ENCODE measurements at regions not wholly inside any gene's neighbourhood (a gene's known extent, or its start where the extent isn't known, plus 50 kb on each side); places are given as distances from the start of the nearest gene placed in this dataset.

DNA sequence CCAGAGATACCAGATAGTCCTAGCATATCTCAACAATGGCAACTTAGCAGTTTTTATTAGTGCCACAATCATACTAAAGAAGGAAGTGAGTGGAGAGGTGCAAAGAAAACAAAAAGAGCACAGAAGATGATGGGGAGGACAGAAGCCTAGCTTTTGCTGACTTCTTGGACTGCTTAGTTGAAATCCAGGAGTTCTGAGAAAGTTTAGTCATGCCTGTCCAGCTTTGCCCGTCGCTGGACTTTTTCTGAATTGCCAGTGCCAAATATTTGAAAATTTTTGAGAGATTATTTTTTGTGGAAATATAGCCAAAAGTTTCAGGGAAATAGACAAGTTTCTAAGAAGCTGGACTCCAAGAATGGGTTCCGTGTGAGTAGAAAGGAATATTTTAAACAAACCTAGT, 558.7 kb upstream of the TNP1 start:
- TF ChIP-seq, protein P1, sequence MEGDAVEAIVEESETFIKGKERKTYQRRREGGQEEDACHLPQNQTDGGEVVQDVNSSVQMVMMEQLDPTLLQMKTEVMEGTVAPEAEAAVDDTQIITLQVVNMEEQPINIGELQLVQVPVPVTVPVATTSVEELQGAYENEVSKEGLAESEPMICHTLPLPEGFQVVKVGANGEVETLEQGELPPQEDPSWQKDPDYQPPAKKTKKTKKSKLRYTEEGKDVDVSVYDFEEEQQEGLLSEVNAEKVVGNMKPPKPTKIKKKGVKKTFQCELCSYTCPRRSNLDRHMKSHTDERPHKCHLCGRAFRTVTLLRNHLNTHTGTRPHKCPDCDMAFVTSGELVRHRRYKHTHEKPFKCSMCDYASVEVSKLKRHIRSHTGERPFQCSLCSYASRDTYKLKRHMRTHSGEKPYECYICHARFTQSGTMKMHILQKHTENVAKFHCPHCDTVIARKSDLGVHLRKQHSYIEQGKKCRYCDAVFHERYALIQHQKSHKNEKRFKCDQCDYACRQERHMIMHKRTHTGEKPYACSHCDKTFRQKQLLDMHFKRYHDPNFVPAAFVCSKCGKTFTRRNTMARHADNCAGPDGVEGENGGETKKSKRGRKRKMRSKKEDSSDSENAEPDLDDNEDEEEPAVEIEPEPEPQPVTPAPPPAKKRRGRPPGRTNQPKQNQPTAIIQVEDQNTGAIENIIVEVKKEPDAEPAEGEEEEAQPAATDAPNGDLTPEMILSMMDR (IDR thresholded peaks at IDR 0.05; ENCODE audit: insufficient read depth, low read depth, low read length): no peak
- ChIA-PET POLR2A (interaction anchor here (0.6 to 0.7 kb wide), 2 partner anchors 39 to 80 kb away, joined by 4 to 6 read pairs; no protein-coding TSS in a partner anchor), CTCF (interaction anchor here (1.3 kb wide), 1 partner anchor 22 kb away, joined by 4 read pairs; no protein-coding TSS in a partner anchor)
- no peaks in the 10 kb centered on the region for H3K27me3 ChIP-seq (ENCODE audit: control insufficient read depth, insufficient read depth, low read length)
- H3K4me3 ChIP-seq (ENCODE audit: low read depth, low read length): no peak overlapping the region
- no peaks in the 10 kb centered on the region for H3K36me3 ChIP-seq (ENCODE audit: control insufficient read depth, insufficient read depth, low read length)
- DNase-seq (ENCODE audit: low read depth): no peak

DNA sequence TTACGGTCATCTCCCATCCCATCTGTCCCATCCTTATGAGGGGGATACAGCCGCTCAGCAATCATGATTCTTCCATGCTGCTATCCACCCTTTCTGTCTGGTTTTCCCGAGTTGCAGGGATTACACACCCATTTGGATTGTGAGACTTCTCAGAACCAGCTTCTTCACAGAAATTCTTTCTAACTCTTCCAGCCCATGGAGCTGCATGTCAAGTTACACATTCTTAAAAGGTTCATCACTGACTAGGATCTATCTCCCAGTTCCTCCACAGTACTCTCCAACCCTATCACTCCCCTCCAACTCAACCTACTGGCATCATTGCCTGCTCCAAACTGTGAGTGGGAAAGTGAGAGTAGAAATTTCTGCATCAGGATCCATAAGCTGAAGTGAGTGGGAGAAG, 558.2 kb upstream of the TNP1 start:
- DNase-seq (ENCODE audit: low read depth): peak; percentile 46
- POLR2A ChIA-PET: interaction anchor here (0.6 to 0.7 kb wide), 3 partner anchors 39 to 724 kb away, joined by 4 to 8 read pairs (median 6); no protein-coding TSS in a partner anchor
- CTCF ChIA-PET: interaction anchor here (1.1 to 1.3 kb wide), 2 partner anchors 22 to 722 kb away, joined by 3 to 4 read pairs; no protein-coding TSS in a partner anchor
- Histone ChIP-seq H3K4me3 (ENCODE audit: low read depth, low read length) (no peak overlapping the region), H3K36me3 (ENCODE audit: control insufficient read depth, insufficient read depth, low read length) (no peaks in the 10 kb centered on the region), H3K27me3 (ENCODE audit: control insufficient read depth, insufficient read depth, low read length) (no peaks in the 10 kb centered on the region)
- TF ChIP-seq, protein P1 (IDR thresholded peaks at IDR 0.05; ENCODE audit: insufficient read depth, low read depth, low read length): no peak

DNA sequence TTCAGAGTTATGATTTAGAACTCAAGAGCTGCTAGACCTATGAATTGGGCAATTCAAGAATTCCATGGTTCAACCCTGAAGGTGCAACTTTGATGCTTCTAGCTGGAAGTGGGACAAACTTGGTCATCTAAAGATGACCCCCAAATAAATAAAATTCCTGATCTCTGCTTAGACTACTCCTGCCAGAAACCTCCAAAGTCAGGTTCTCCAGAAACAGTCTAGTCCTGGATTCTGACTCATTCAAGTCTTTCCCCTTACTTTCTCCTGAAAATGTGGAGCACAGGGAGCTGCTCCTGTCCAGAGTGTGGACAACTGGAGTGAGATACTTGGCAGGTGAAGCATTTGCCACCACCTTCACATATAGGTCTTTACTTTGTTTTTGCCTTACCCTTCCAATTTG, 557.7 kb upstream of the TNP1 start:
- H3K36me3 ChIP-seq (ENCODE audit: control insufficient read depth, insufficient read depth, low read length): no peaks in the 10 kb centered on the region
- POLR2A ChIA-PET: interaction anchor here (0.6 kb wide), 1 partner anchor 723 kb away, joined by 8 read pairs; no protein-coding TSS in a partner anchor
- DNase-seq (ENCODE audit: low read depth): no peak
- H3K4me3 ChIP-seq (ENCODE audit: low read depth, low read length): no peak overlapping the region
- no peaks in the 10 kb centered on the region for H3K27me3 ChIP-seq (ENCODE audit: control insufficient read depth, insufficient read depth, low read length)
- TF ChIP-seq, protein P1 (IDR thresholded peaks at IDR 0.05; ENCODE audit: insufficient read depth, low read depth, low read length): no peak
- CTCF ChIA-PET: interaction anchor here (1.1 to 1.3 kb wide), 2 partner anchors 21 to 721 kb away, joined by 3 to 4 read pairs; no protein-coding TSS in a partner anchor

DNA sequence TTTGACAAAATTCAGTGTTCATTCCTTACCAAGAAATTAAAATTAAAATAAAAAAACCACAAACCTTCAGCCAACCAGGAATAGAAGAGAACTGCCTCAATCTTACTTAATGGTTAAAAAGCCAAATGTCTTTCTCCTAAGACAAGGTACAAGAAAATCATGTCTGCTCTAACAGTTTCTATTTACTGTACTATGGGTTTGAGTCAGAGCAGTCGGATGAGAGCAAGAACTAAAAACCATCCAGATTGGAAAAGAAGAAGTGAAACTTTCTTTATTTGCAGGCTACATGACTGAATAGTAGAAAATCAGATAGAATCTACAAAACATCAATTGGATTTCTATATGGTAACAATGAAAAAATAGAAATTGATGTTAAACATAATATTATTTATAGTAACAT, 555.5 kb upstream of the TNP1 start:
- H3K27me3 ChIP-seq (ENCODE audit: control insufficient read depth, insufficient read depth, low read length): no peaks in the 10 kb centered on the region
- no peak for DNase-seq (ENCODE audit: low read depth)
- ChIA-PET POLR2A (no interaction called here), CTCF (no interaction called here)
- TF ChIP-seq, protein P1 (IDR thresholded peaks at IDR 0.05; ENCODE audit: insufficient read depth, low read depth, low read length): no peak
- H3K4me3 ChIP-seq (ENCODE audit: low read depth, low read length): no peak overlapping the region
- H3K36me3 ChIP-seq (ENCODE audit: control insufficient read depth, insufficient read depth, low read length): no peaks in the 10 kb centered on the region

DNA sequence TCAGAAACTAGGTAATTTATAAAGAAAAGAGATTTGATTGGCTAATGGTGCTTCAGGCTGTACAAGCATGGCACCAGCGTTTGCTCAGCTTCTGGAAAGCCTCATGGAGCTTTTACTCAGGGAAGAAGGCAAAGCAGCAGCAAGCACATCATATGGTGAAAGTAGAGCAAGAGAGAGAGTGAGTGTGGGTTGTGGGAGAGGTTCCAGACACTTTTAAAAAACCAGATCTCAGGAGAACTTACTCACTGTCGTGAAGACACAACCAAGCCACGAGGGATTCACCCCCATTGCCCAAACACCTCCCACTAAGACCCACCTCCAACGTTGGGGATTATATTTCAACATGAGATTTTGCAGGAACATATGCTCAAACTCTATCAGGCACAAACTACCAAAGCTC, 554.6 kb upstream of the TNP1 start:
- no peaks in the 10 kb centered on the region for H3K27me3 ChIP-seq (ENCODE audit: control insufficient read depth, insufficient read depth, low read length)
- no peak for DNase-seq (ENCODE audit: low read depth)
- CTCF ChIA-PET: no interaction called here
- TF ChIP-seq, protein P1 (IDR thresholded peaks at IDR 0.05; ENCODE audit: insufficient read depth, low read depth, low read length): no peak
- POLR2A ChIA-PET: no interaction called here
- no peak overlapping the region for H3K4me3 ChIP-seq (ENCODE audit: low read depth, low read length)
- H3K36me3 ChIP-seq (ENCODE audit: control insufficient read depth, insufficient read depth, low read length): no peaks in the 10 kb centered on the region

Data from BJ (cell line).